Astrocyte of the spinal cord (primary cell): ENCODE measurements at regions not wholly inside any gene's neighbourhood (a gene's known extent, or its start where the extent isn't known, plus 50 kb on each side); places are given as distances from the start of the nearest gene placed in this dataset.

ENCODE experiments used
- DNase-seq: peaks from one replicate; pipeline ENCODE4 v3.0.0; 2011; ENCODE audit warnings: low read depth, low spot score
- H3K4me3 ChIP-seq: 2 replicates; pipeline ENCODE4 v1.5.1; 2011; ENCODE audit warnings: low read depth, mild to moderate bottlenecking, low read length, moderate library complexity
- CTCF ChIP-seq: IDR thresholded peaks from 2 replicates; pipeline ENCODE4 v1.5.1; 2012; ENCODE audit warnings: low read depth, mild to moderate bottlenecking, low read length, inconsistent platforms
- in situ Hi-C: cut with HindIII; loops from 2 replicates; pipeline ENCODE4 v1.10.0; 2017; ENCODE audit warnings: low sequenced_read_pairs

- TF ChIP-seq CTCF, result no peak
- in situ Hi-C loops, result no loop called here
- H3K4me3 ChIP-seq, result no peak overlapping the region
Observed at GRCh38 chr2:174656676-174657176, 59.1 kb upstream of the WIPF1 start.

GRCh38 chr2:174656035-174656434 lies 58.4 kb upstream of the WIPF1 start:
- H3K4me3 ChIP-seq, result no peak overlapping the region
- no peak for TF ChIP-seq CTCF
- in situ Hi-C loops, result no loop called here
- no peak for DNase-seq

More at GRCh38 chr2:174656676-174657176, 59.1 kb upstream of the WIPF1 start:
- DNase-seq, result no peak

GRCh38 chr2:174654419-174654941 lies 56.9 kb upstream of the WIPF1 start:
- DNase-seq, result peak; percentile 41
- TF ChIP-seq CTCF, result no peak
- H3K4me3 ChIP-seq, result no peak overlapping the region
- in situ Hi-C loops, result no loop called here

GRCh38 chr2:174648896-174649295 lies 51.3 kb upstream of the WIPF1 start:
- no peak for TF ChIP-seq CTCF
- in situ Hi-C loops, result no loop called here
- H3K4me3 ChIP-seq, result no peak overlapping the region
- DNase-seq, result no peak
